GM06990 (cell line): ENCODE measurements at regions not wholly inside any gene's neighbourhood (a gene's known extent, or its start where the extent isn't known, plus 50 kb on each side); places are given as distances from the start of the nearest gene placed in this dataset.
"Not testable (repeated sequence)": the region's sequence is repeated elsewhere in the genome, so short reads cannot be mapped to it uniquely, and the experiment has no call there.

Source experiments
- DNase-seq: peaks from one replicate; pipeline ENCODE4 v3.0.0-alpha.2; 2011; ENCODE audit not compliant: insufficient read length; ENCODE audit errors: extremely low read depth
- H3K27me3 ChIP-seq: replicated peaks from 2 replicates; pipeline ENCODE4 v1.6.0; 2011; ENCODE audit warnings: low read length; ENCODE audit not compliant: control insufficient read depth, insufficient read depth
- H3K36me3 ChIP-seq: 2 replicates; pipeline ENCODE4 v1.5.1; 2011; ENCODE audit warnings: low read length; ENCODE audit not compliant: control insufficient read depth, insufficient read depth
- H3K4me3 ChIP-seq: replicated peaks from 2 replicates; pipeline ENCODE4 v1.5.1; 2011; ENCODE audit warnings: low read depth, mild to moderate bottlenecking, control low read depth, low read length
- TF ChIP-seq, protein P1 (sequence below): IDR thresholded peaks from 2 replicates; pipeline ENCODE4 v1.5.1; 2011; ENCODE audit warnings: low read length, control low read depth, mild to moderate bottlenecking, inconsistent platforms; ENCODE audit not compliant: insufficient read depth, poor library complexity, severe bottlenecking

DNA sequence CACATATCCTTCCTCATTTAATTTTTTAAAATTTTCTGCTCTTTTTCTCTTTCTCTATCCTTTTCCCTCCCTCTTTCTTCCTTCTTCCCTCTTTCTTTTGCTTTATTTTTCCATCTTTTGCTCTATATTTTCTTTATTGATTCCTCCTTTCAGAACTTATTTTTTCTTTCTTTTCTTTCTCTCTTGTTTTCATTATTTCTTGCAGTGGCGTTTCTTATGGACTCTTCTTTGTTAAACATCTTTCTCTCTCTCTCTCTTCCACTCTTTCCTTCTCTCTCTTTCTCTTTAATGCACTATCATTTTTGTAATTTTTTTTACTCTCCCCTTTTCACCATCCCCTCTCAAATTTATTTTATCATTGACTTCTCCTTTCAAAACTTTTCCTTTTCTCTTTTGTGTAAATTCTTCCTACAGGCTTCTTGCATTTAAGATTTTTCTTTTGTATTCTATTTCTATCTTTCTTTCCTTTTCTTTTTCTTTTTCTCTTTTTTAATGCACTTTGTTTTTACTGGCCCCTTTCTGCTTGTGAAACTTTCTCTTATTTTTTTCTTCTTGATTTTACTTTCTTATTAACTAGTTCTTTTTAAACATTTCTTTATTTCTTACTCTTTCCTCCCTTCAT, 97.0 kb downstream of the RBMX2 start:
- Histone ChIP-seq H3K36me3 (no peaks in the 10 kb centered on the region), H3K27me3 (no peaks in the 10 kb centered on the region), H3K4me3 (no peak overlapping the region)
- no peak for DNase-seq
- TF ChIP-seq, protein P1, sequence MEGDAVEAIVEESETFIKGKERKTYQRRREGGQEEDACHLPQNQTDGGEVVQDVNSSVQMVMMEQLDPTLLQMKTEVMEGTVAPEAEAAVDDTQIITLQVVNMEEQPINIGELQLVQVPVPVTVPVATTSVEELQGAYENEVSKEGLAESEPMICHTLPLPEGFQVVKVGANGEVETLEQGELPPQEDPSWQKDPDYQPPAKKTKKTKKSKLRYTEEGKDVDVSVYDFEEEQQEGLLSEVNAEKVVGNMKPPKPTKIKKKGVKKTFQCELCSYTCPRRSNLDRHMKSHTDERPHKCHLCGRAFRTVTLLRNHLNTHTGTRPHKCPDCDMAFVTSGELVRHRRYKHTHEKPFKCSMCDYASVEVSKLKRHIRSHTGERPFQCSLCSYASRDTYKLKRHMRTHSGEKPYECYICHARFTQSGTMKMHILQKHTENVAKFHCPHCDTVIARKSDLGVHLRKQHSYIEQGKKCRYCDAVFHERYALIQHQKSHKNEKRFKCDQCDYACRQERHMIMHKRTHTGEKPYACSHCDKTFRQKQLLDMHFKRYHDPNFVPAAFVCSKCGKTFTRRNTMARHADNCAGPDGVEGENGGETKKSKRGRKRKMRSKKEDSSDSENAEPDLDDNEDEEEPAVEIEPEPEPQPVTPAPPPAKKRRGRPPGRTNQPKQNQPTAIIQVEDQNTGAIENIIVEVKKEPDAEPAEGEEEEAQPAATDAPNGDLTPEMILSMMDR: no peak

DNA sequence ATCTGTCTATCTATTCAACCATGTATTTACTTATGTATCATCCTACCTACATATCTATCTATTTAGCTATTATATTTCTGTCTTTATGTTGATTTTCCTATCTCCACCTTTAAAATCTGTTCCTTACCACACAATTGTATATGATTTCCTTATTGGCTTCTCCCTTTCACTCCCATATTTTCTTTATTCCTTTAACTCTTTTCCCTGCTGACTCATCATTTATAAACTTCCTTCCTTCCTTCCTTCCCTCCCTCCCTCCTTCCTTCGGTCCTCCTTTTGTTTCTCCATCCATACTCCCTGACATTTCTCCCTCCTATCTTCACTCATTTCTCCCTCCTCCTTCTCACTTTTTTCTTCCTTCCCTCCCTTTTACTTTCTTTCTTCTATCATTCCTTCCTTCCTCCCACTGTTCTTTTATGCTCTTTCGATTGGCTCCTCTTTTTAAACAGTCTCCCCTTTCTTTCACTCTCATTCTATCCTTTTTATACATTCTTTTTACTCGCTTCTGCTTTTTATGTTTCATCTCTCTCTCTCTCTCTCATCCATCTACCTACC, 100.3 kb downstream of the RBMX2 start:
- Histone ChIP-seq H3K27me3 (no peaks in the 10 kb centered on the region), H3K36me3 (no peaks in the 10 kb centered on the region), H3K4me3 (no peak overlapping the region)
- TF ChIP-seq, protein P1: no peak
- no peak for DNase-seq

DNA sequence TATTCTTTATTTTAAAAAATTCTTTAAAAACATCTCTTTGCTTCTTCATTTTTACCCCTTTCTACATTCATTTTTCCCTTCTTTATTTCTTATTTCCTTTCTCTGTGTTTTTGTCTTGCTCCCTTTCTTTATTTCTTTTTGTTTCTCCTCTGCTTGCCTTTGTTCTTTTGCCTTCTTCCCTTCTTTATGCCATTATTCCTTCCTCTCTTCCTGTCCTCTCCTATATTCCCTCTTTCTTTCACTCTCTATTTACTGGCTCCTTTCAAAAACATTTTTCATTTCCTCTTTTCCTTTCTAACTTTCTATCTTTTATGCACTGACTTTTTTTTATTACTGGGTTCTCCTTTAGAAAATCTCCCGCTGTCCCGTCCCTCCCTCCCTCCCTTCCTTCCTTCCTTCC, 102.2 kb downstream of the RBMX2 start:
- Histone ChIP-seq H3K4me3 (no peak overlapping the region), H3K27me3 (no peaks in the 10 kb centered on the region), H3K36me3 (no peaks in the 10 kb centered on the region)
- no peak for DNase-seq
- TF ChIP-seq, protein P1: no peak

DNA sequence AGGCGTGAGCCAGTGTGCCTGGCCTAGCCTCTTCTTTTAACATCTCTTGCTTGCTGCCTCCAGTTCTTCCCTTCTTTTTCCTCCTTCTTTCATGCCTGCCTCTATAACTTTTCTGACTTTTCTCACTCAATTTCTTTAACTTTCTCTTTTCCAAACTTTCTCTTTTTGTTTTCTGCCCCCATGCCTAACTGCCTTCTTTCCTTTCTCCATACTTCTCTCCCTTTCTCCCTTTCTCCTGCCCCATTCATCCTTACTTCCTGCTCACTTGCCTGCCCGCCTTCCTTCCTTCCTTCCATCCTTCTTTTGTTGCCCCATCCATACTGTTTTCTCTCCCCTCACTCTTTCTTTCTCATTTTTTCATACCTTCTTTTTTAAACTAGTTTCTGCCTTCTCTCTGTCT, 105.2 kb downstream of the RBMX2 start:
- TF ChIP-seq, protein P1: no peak
- Histone ChIP-seq H3K36me3 (no peaks in the 10 kb centered on the region), H3K27me3 (no peaks in the 10 kb centered on the region; the same call in 1 of the 2 replicates), H3K4me3 (no peak overlapping the region)
- no peak for DNase-seq

DNA sequence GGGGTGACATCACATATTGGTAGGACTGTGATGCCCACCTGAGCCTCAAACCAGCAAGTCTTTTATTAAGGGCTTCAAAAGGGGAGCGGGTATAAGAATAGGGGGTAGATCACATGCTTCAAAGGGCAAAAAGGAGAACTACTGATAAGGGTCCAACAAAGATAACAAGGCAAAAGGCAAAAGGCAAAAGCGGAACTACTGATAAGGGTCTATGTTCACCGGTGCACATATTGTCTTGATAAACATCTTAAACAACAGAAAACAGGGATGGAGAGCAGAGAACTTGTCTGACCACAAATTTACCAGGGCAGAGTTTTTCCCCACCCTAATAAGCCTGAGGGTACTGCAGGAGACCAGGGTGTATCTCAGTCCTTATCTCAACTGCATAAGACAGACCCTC, 110.7 kb downstream of the RBMX2 start:
- DNase-seq: not testable (repeated sequence)

DNA sequence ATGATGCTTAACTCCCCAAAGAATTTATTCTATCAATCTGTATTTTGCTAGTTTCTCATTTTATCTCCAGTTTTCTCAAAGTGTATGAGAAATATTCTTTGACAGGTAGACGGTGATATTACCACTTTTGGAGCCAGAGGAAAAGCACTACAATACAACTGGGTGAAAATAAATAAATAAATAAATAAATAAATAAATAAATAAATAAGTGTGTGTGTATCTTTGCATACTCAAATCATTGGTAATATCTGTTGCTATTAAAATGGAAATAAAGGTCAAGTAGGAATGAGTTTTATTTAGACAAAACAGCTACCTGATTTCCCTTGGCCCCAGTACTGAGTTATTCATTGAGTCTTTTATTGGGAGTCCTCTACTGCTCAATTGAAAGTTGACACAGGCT, 114.3 kb downstream of the RBMX2 start:
- Histone ChIP-seq H3K4me3 (no peak overlapping the region), H3K36me3 (no peaks in the 10 kb centered on the region), H3K27me3 (no peaks in the 10 kb centered on the region)
- TF ChIP-seq, protein P1: no peak
- DNase-seq: no peak

More for the DNA sequence above, 110.7 kb downstream of the RBMX2 start:
- H3K4me3 ChIP-seq, H3K27me3 ChIP-seq, H3K36me3 ChIP-seq: not testable (repeated sequence)
